Prostate gland (tissue), 2 donors: ENCODE measurements at regions not wholly inside any gene's neighbourhood (a gene's known extent, or its start where the extent isn't known, plus 50 kb on each side); places are given as distances from the start of the nearest gene placed in this dataset.

Experiments used
- CTCF ChIP-seq, 4 experiments: fragments of 200-600 bp in 2 of 4; fragments of 450-650 bp in 2 of 4; sonication (generic) in 2 of 4; IDR thresholded peaks; 1 replicate in 3 of 4; 2 replicates in 1 of 4; pipeline ENCODE4 v1.5.1; 2016 to 2019; ENCODE audit warnings: antibody characterized with exemption in 4 of 4, mild to moderate bottlenecking in 2 of 4, moderate library complexity in 2 of 4
- POLR2A ChIP-seq: fragments of 450-650 bp; IDR thresholded peaks from one replicate; pipeline ENCODE4 v1.6.1; 2016; ENCODE audit warnings: antibody characterized with exemption, mild to moderate bottlenecking
- POLR2AphosphoS5 ChIP-seq: sonication (generic); formaldehyde crosslinking; IDR thresholded peaks from one replicate; pipeline ENCODE4 v1.6.1; 2017; ENCODE audit warnings: antibody characterized with exemption

DNA sequence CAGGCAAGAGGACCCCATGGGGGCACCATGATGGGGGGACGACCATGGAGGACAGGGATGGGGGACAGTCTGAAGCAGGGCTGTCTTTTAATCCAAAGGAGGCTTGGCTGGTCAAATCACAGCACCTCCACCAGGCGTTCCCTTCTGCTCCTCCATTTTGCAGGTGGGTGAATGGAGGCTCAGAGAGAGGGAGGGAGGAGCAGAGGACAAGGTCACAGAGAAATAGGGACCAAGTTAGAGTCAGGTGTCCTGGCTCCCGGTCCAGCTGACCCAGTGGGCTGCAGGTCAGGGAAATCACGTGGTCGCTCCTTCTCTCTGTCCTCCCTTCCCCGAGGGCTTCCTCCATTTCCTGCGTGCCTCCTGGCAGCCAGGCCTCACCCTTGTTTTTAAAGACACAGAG is 156.4 kb upstream of the SMIM23 start:
- TF ChIP-seq CTCF (IDR thresholded peaks at IDR 0.05) (no peak), POLR2AphosphoS5 (no peak), POLR2A (no peak)
